WI38 (cell line): ENCODE measurements at regions not wholly inside any gene's neighbourhood (a gene's known extent, or its start where the extent isn't known, plus 50 kb on each side); places are given as distances from the start of the nearest gene placed in this dataset.

Experiments used
- H3K4me3 ChIP-seq: 2 replicates; pipeline ENCODE4 v1.5.1; 2011; ENCODE audit warnings: low read depth, mild to moderate bottlenecking, control low read depth, low read length
- TF ChIP-seq, protein P1 (sequence below): IDR thresholded peaks from 2 replicates; pipeline ENCODE4 v1.5.1; 2012; ENCODE audit warnings: low read depth, mild to moderate bottlenecking, control low read depth, low read length

DNA sequence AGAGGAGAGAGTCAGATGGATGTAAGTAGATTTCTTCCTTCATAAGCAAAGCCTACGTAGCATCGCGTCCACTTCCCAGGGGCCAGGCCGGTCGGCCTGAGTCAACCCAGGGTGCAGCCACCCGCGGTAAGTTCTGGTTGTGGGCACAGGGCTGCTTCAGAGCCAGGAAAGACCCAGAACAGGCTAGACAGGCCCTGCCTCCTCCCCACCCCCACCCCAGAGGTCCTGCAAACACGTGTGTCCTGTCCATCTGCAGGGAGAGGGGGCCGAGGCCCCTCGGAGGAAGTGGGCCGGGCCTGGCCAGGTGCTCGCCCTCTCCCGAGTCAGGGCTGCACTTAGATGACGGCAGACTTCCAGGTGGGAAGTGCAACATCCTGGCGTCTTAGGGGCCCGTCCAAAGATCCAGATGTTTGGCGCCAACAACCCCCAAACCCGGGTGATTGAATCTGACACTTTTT is 100.8 kb upstream of the ALDH1A3 start:
- no peak overlapping the region for H3K4me3 ChIP-seq
- TF ChIP-seq, protein P1, sequence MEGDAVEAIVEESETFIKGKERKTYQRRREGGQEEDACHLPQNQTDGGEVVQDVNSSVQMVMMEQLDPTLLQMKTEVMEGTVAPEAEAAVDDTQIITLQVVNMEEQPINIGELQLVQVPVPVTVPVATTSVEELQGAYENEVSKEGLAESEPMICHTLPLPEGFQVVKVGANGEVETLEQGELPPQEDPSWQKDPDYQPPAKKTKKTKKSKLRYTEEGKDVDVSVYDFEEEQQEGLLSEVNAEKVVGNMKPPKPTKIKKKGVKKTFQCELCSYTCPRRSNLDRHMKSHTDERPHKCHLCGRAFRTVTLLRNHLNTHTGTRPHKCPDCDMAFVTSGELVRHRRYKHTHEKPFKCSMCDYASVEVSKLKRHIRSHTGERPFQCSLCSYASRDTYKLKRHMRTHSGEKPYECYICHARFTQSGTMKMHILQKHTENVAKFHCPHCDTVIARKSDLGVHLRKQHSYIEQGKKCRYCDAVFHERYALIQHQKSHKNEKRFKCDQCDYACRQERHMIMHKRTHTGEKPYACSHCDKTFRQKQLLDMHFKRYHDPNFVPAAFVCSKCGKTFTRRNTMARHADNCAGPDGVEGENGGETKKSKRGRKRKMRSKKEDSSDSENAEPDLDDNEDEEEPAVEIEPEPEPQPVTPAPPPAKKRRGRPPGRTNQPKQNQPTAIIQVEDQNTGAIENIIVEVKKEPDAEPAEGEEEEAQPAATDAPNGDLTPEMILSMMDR, result no peak

DNA sequence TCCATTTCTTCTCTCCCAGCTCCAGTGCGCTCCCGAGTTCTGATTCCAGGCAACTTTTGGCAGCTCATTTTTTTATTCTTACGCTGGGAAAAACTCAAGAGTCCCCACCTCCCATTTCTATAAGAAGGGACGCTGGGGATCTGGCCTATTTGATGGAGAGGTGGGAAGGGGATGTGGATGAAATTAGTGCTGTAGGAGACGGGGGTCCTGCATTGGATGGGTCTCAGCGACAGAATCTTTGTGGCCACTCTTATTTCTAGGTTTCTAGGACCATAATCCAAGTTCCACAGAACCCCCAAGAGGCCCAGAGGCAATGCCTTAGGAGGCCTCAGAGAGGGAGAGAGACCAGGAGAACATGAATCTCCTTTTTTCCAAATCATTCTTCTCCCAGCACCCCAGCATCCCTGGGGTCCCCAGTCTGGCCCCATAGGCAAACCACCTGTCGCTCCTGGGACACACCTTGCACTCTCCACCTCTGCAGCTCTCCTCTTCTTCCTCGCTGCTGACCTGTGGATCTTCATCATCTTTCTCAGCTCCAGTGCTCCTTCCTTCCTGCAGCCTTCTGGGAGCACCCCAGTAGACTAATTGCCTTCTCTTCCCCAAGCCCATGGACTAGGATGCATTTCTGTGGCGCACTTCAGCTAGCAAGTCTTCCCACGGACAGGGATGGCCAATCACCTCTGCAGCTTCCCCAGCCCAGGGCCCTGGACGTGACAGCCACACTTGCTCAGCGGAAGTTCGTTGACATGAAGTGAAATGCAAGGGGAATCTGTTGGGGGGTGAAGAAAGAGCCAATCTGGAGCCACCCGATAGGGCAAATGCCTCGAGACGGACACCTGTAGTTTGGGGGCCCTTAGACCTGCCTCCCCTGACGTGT is 100.1 kb upstream of the ALDH1A3 start:
- no peak overlapping the region for H3K4me3 ChIP-seq
- TF ChIP-seq, protein P1, result no peak

DNA sequence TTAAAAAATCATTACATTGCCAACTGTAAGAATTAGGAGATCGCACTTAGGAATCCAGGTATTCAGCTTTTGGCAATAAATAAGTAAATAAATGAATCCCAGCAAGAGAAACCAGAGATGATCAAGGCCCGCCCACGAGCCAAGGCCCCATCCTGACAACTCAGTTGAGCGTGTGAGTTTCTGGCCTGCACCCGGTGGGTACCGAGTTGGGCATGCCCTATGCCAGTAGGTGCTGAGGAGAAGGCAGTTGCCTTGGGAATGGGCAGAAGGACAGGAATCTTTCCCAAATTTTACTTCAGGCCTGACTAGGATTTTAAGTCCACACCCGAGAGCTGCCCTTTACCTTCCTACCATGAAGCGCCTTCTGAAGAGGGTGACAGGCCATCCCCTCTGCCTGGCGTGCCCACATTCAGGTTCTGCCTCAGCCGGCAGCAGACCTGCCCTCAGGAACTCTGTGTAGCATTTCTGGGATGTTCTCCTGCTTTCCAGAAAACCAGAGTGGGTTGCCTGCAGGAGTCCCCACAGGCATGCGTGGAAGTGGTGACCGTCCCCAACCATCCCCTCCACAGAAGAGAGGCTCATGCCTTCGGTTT is 99.3 kb upstream of the ALDH1A3 start:
- TF ChIP-seq, protein P1, result no peak
- no peak overlapping the region for H3K4me3 ChIP-seq

DNA sequence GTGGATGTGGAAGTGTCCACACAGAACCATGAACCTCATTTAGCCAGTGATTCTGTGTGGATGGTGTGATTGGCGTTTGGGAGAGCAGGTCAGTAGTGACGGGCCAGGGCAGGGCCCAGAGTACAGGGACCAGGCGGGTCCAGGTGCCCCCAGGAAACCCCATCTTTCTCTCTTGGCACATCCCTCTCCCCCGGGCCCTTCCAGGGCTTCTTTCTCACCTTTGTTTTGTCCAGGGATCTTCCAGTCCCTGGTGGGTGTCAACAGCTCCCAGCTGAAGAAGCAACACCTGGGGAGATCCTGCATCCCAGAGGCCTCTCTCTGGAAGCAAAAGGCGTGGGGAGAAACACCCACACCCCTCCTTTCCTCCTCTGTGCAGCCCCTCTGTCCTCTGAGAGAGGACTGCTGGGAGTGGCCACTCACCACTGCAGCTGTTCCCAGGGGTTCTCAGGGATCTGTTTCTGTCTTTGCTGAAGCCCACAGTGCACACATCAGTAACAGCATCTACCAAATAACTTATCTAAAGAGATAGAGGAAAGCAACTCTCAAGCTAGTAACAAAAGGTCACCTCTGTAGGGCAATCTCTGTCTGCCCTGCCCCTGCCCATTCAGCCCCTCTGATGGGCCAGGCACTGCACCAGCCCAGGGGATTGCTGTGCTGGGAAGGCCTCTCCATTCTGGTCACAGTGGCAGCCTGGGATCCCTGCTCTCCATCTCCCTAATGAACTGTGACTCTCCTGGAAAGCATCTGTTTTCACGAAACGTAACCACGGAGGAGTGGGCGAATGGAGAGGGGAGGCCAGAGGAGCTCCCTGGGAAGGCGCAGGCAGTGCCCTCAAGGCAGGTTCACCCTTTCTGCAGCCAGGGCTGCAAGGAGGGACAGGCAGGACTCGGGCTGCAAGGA is 98.3 kb upstream of the ALDH1A3 start:
- H3K4me3 ChIP-seq, result no peak overlapping the region
- TF ChIP-seq, protein P1, result no peak

DNA sequence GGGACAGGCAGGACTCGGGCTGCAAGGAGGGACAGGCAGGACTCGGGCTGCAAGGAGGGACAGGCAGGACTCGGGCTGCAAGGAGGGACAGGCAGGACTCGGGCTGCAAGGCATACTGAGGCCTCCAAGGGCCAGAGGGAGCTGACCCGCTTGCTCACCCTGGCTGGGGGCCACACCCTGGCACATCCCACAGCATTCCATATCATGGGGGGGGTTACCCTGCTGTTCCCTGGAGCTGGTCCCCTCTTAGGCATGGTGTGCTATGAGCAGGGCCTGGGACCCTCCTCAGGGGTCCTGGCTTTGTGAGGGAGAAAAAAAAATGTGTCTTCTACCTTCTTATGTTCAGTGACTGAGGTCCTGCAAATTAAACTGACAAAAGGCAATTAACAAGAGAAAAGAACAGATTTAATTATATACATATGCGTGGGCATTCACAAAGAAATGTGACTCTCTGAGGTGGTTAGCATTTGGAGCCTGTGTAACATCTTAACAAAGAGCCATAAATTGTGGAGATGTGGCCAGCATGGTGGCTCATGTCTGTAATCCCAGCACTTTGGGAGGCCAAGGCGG is 97.6 kb upstream of the ALDH1A3 start:
- TF ChIP-seq, protein P1, result no peak
- H3K4me3 ChIP-seq, result no peak overlapping the region

DNA sequence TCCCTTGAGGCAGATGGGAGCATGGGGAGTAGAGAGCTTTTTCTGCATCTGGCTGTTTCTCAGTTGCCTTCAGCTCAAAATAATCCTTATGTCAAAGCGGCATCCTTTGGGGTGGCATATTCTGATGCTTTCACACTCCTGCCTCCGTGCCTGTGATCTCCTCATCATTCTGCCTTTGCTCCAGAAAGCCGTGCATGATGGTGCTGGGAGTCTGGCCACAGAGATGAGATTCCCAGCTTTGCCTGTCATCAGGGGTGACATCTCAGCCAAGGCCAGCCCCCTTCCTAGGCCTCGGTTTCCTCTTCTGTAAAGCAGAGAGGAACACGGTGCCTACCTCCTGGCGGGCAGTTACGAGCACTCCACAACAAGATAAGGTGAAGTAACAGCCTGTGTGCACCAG is 96.3 kb upstream of the ALDH1A3 start:
- TF ChIP-seq, protein P1, result no peak
- no peak overlapping the region for H3K4me3 ChIP-seq
